OCI-LY1 (cell line): ENCODE measurements at regions not wholly inside any gene's neighbourhood (a gene's known extent, or its start where the extent isn't known, plus 50 kb on each side); places are given as distances from the start of the nearest gene placed in this dataset.

ENCODE experiments used
- CTCF ChIP-seq: fragments of 200-600 bp; sonication (generic), shearing (Covaris generic); IDR thresholded peaks from 2 replicates; pipeline ENCODE4 v1.5.1; 2017; ENCODE audit warnings: mild to moderate bottlenecking, antibody characterized with exemption, low read length, moderate library complexity, mixed read lengths
- EZH2 ChIP-seq: fragments of 200-600 bp; sonication (generic), shearing (Covaris generic); IDR thresholded peaks from 2 replicates; pipeline ENCODE4 v1.8.0; 2017; ENCODE audit warnings: borderline replicate concordance, mixed run types, mild to moderate bottlenecking, antibody characterized with exemption, low read length, moderate library complexity, mixed read lengths

- TF ChIP-seq CTCF, result no peak
- no peak for TF ChIP-seq EZH2
These were observed 371.3 kb upstream of the CLEC14A start for GRCh38 chr14:38627163-38627562.
